Activated T-cell treated with anti-CD3 and anti-CD28 coated beads, Interleukin-2, amount 50 U/mL, for 48 hours (primary cell): ENCODE measurements at regions not wholly inside any gene's neighbourhood (a gene's known extent, or its start where the extent isn't known, plus 50 kb on each side); places are given as distances from the start of the nearest gene placed in this dataset.
A peak's percentile ranks its signal among the peaks of the same experiment; 100 is the strongest.

ENCODE experiments used
- DNase-seq, 2 experiments: peaks; one replicate each; pipeline ENCODE4 v3.0.0-alpha.2; 2020

GRCh38 chr10:2949221-2949947 is 118.0 kb upstream of the PFKP start:
- no peak for DNase-seq

DNA sequence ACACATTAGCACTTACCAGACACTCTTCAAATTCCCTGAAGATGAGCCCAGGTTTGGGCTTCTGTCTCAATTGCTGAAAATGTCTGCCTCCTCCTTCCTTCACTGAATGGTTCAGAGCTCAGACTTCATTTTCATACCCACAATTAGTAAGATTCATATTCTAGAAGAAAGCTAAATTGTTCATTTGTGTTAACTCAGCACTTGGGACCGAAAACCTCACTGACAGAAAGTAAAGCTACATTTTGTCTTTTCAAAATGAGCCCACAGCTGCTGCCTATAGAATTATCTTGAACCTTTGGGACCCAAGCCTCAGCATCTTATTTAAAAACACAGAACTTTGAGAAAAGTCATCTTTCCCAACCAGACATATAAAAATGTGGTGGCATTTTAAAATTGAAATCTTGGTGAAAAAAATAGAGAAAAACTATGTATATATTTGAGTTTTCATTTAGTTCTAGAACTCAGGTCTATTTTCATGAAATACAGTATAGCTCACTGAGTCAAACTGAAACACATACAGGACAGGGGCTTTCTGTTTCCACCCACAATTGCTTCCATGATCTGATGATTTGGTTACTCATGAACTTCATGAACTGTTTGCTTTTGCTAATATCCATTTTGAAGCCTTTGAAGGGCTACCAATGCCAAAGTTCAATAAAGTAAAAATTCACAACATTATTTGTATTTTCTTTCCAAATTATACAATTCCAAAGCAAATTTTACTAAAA is 119.1 kb upstream of the PFKP start:
- DNase-seq = no peak

DNA sequence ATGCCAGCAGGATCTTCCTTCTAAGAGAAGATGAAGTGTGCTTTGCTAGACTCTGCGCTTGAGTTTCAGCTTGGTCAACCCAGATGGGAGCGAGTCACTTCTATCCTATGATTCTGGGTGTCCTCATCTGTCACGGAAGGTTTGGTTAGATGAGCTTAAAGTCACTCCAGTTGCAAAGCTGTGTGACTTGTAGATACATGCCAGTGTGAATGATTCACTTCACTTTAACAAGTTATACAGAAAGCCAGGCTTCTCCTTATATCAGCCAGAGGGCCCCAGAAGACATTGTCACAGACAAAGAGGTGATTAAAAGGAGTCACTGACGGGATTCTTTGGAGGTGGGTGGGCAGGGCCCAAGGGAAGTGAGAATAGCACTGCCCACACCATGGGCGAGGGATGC is 122.6 kb upstream of the PFKP start:
- DNase-seq = no peak

DNA sequence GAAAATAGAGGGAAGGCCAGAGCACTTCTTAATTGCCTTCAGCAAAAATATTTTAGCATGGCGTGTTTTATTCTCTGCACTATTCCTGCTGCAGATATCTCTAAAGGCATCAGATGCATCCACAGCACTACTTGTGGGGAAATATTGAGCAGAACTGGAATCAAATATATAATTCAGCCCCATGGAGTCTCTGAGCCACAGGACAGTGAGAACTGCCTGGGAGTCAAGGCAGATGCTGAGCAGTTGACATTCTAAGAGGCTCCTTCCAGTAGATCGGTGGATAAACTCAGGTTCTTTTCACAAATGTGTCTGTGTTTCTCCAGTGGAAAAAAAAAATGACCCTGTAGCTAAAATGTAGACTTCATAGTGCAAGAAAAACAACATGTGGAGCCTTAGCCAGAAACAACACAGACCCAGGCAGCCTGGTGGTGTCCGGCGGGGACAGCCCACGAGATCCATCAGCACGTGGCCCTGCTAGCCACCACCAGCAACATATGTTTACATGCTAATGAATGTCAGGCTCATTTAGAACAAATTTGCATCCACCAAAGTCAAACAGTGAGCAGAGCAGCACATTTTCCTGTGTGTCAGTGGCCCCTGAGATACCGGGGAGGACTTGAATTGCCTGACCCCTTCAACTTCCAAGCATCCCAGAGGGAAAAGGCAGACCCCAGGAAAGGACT is 123.3 kb upstream of the PFKP start:
- DNase-seq = no peak

GRCh38 chr10:2942938-2943337 is 124.4 kb upstream of the PFKP start:
- no peak for DNase-seq

DNA sequence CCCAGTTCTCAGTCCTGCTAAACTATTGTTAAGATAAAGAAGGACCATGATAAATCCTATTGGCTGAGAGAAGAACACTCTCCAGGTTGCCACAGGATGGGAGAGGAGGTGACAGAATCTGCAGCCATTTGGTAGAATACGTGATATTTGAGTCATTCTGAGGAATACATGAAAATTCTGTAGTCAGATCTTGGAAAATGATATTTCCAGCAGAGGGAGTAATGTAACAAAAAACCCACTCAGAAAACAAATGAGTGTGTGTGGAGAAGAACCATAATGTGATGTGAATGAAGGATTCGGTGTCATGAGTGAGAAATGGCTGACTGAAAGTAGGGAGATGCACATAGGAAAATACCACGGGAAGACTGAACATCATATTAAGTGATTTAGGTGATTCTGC is 128.5 kb upstream of the PFKP start:
- no peak for DNase-seq

- no peak for DNase-seq
Observed at GRCh38 chr10:2936816-2937215, 130.5 kb upstream of the PFKP start.

DNA sequence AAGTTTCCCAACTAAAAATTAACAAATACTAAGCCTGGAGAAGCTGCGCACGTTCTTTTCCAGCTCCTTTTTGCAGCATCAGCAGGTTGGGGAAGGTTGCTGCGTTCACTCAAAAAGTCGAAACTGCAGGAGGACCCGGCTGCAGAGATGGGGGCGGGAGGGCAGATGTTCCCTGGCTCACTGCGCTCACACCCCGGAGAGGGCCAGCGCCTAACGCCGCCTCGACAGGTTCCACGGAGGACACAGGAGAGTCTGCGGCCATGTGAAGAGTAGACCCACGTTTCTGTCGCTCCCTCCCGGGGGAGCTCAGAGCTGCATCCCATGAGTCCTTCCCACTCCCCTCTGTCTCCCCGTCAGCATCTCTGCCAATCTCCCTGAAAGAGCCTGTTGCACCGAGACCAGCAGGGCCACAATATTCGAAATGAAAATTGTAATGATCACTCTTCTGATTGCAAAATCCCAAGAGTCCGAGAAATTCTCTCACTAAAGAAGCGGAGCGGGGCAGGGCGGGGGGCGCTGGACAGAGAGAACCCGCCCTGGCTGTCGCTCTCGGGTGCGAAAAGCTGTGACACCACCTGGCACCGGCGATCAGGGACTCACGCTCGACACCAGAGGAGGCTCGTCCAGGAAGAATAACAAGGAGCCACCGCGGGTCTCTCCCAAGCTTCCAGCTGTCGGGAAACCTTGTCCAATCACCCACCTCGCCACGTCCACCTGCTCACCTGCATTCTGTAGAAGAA is 131.5 kb upstream of the PFKP start:
- no peak for DNase-seq

DNA sequence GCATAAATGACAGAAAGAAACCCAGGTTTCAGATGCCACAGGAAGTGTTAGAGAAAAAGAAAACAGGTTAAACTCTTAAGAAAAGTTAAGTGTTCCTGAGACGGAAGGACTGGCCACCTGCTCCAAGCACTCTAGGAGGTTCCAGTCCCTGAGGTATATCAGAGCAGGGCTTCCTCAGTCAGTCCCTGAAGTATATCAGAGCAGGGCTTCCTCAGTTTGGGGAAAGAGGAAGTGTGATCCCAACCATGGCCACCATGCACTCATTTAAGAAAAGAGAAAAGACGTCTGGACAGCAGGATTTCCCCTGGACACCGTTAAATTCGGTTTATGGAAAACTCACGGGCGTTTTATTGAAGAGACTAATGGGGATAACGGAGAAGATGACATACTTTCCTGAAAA is 133.4 kb upstream of the PFKP start:
- DNase-seq = no peak

GRCh38 chr10:2933519-2933918 is 133.8 kb upstream of the PFKP start:
- DNase-seq = no peak

- no peak for DNase-seq
Observed at GRCh38 chr10:2933071-2933470, 134.3 kb upstream of the PFKP start.

DNA sequence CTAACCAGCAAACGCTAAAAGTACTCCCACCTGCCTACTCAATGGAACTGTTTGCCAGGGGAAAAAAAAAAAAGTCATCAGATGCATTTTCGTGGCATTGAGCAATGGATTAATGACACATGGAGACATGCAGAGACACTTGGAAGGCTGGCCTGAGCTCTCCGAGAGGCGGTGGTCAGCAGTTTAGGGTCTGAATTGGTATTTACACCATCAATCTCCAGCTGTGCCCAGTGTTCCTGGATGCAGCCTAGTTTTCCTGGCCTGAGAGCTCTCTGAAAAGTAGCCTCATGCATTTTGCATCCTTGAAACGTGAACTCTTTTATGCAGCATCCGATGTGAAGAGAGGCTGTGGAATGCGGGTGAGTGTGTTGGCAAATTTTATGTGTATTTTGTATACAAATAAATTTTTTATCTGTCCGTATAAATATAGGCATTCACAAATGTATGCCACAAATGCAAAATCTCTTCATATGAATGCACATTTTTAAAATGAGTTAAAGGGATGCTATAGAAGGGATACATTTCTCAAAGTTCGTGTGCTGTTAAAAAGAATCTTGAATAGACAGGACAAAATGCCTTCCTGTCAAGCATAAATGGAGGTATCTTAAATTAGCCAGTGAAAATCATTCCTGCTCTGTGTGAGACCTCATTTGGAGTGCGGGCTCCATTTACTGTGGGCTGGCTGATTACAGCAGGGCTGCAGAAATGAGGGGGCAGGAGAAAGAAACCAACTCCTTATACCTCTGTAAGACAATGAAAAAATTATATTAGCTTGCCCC is 137.7 kb upstream of the PFKP start:
- DNase-seq = no peak

DNA sequence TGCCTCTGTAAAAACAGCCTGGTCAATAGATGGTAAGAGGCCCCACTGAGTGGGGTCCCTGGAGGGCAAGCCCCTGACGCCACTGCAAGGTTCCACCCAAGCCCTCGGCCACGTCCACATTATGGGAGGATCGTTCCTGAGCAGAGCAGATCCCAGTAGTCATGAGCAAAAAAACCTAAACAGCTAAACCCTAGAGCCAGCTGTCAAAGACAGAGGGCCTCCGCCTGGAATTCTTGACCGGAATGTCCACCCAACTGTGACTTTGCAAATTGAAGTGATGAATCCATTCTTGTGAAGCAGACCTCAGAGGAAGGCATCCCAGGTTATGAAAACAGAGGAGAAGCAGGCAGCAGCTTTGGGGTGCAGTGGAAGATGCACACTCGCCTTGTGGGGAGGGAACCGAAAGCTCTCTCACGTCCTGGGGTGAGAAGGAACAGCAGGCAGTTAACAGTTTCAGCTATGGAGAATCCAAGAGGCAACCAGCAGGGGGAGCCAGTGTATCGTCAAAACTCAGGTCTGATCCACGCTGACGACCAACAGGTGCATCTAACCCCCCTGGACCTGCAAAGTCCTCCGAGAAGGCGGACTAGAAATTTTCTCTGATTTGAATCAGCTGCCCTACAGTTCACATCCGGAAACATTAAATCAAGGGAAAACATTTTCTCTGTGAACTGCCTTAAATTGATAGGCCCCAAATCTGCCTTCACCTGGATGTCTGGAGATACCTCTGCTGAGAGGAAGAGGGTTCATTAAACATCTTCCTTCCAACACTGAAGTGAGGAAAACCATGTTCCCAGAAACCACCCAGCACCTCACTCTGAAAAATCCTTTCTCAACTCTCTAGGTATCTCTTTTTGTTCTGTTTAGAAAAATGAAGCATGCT is 139.1 kb upstream of the PFKP start:
- peak; percentile 82 to 83 for DNase-seq

DNA sequence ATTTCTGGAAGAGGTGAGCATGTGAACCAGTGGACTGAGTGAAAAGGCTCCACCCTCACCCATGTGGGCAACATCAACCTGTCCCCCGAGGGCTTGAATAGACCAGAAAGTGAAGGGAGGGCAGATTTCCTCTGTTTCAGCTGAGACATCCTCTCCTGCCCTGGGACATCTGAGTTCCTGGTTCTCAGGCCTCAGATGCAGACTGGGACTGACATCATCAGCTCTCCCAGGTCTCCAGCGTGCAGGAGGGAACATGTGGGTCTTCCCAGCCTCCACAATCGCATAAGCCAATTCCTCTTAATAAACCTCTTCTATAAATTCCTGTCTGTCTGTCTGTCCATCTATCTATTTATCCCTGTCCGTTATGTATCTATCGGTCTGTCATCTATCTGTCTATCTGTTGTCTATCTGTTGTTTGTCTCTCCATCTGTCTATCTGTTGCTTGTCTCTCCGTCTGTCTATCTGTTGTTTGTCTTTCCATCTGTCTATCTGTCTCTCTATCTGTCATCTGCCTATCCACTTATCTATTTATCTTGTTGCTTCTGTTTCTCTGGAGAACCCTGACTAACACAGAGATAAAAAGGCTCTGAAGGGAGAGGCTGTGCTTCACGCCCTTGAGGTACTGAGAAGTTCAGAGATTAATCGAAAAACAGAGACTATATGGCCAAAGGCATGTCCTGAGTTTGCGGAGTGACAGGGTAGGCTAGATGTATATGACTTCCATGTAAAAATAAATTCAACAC is 140.3 kb upstream of the PFKP start:
- no peak for DNase-seq

GRCh38 chr10:2925631-2926030 is 141.7 kb upstream of the PFKP start:
- DNase-seq = no peak

GRCh38 chr10:2924431-2924830 is 142.9 kb upstream of the PFKP start:
- DNase-seq = no peak

DNA sequence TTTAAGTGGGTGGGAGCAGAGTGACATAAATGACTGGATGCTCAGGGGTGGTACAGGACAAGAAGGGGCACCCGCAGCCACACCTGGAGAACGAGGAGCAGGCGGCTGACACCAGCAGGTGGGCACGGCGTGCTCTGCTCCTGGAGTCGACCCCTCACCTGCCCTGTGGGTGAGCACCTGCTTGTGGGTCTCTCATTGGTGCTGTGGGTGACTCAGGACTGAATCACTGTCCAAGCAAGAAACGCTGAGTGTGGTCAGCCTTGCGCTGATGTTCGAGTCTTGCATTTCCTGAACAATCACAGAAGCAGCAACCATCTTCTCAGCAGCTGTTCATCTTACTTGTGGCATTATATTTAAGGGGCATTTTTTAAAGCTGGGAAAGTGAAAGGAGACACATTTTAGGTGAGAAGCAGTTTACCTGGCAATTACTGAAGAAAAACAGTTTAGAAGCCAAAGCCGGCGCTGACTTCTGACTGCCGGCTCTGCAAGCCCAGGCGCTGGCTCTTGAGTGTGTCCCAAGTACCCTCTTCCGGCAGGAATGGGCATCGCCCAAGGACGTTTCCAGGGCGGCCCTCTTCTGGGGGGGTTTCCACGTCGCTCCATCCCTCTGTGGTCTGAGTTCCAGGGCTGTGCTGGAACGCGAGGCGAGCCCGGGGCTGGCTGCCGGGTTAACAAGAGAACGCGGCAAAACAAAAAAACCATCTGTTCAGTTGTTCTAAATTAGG is 145.2 kb upstream of the PFKP start:
- no peak for DNase-seq

GRCh38 chr10:2920637-2921036 is 146.7 kb upstream of the PFKP start:
- no peak for DNase-seq

GRCh38 chr10:2920168-2920567 is 147.2 kb upstream of the PFKP start:
- no peak for DNase-seq

- no peak for DNase-seq
Observed at GRCh38 chr10:2919016-2919415, 148.3 kb upstream of the PFKP start.
